A204.1 (cell line): ENCODE measurements at regions not wholly inside any gene's neighbourhood (a gene's known extent, or its start where the extent isn't known, plus 50 kb on each side); places are given as distances from the start of the nearest gene placed in this dataset.

Source experiments
- FAIRE-seq: peaks from 2 replicates; lab custom pipeline; 2012; peaks lifted over from hg19 to GRCh38; lab: Jason Lieb, UNC

- no peak for FAIRE-seq
Observed at GRCh38 chr6:22808466-22808865, 239.1 kb downstream of the HDGFL1 start.

DNA sequence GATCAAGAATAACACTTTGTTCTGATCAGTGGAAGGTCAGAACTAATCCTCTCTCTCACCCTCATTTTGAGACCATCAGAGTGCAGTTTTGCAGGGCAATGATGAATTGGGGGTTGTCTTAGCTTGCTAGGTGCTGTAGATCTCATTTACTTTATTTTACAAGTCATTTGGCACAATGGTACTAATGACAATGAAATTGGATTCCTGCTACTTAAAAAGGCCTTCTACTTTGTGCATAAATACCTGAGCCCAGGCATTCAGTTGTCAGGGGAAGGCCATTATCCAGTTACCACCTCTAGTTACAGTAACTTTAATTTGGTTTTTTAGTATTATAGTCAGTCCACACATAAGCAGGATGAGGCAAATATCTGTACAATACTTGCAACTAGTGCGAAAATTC is 240.0 kb downstream of the HDGFL1 start:
- no peak for FAIRE-seq

DNA sequence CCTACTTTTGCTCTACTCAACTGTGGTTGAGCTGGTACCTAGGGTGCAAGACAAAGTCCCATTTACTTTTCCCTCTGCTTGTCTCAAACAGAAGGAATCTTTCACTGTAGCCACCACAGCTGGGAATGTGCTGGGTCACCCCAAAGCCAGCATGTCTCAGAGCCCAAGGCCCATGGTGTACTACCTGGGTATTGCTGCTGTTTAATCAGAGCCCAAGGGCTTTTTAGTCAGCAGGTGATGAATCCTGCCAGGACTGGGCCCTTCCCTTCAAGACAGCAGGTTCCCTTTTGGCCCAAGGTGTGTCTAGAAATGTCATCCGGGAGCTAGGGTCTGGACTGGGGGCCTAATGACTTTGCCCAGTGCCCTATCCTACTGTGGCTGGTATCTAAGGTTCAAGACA is 249.8 kb downstream of the HDGFL1 start:
- no peak for FAIRE-seq

DNA sequence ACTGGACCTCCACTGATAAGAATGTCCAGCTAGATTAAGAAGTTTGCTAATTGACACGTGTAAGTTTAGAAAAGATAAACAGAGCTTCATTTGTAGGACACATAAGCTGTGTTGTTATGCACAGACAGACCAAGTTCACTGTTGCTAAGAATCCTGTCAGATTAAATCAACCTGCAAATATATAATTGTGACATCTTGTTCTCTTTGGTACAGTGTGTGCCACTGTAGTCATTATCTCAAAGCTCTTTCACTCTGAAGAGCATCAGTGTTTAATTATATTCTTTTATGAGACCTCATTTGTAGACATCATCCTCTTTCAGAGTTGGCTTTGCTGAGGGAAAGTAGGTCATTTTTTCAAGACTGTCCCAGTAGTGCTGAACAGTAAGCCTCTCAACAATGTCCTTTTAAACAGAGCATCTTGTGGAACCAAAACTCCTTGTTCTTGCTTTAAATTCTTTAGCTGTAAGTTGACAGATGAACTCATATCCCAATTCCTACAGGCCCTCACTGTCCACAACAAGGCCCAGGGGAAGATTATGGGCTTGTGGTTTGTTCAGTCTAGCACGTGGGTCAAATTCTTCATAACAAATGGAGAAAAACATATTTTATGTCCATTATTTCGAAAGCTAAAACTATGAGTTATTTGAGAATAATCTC is 252.4 kb downstream of the HDGFL1 start:
- no peak for FAIRE-seq

DNA sequence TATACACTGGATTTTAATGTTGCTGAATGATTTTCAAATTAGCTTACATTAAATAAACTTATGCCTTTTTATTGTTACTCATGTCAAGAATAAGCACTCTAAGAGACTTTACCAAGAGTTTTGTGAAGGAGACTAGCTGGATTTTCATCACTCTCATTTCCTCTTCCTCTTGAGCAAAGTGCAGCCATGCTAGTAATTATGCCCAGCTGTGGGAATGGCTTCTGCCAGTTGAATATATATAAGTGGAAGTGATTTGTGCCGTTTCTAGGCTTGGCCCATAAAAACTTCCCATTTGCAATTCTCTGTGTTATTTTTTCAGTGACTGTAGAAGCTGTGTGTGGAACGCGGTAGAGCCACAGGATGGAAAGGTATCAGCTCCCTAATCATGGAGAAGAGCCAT is 255.8 kb downstream of the HDGFL1 start:
- FAIRE-seq = no peak

DNA sequence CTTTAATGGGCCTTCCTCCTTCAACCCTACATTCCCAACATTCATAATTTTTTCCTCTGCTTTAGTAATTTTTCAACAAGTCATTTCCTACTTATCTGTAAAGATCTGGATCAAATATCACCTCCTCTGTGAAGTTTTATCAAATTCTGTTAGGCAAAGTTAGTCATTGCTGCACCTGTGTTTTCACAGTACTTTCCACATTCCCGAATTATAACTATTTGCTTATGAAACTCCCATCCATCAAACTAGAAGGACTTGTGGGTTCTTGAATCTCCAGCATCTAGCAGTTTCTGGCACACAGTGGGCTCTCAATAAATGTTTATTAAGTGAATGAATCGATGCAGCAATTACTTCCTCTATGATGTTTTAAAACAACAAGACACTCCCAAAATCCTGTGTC is 257.6 kb downstream of the HDGFL1 start:
- FAIRE-seq = no peak

DNA sequence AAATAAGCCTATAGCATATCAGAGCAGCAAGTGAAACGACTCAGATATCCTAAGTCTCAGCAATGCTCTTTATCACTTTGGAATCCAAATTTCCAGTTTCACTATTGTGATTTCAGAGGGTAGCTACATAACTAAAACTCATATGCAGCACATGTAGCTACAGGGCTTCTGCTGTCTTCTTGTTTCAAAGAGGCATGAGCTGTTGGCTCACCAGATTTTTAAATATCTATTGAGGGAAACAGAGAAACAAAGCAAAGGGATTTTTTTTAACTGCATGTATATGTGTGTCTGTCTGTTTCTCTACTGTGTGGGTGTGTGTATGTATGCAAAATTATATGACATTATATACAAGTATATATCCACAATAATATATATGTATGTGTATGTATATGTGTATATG is 258.4 kb downstream of the HDGFL1 start:
- FAIRE-seq = no peak

GRCh38 chr6:22828179-22829062 is 259.1 kb downstream of the HDGFL1 start:
- FAIRE-seq = no peak

DNA sequence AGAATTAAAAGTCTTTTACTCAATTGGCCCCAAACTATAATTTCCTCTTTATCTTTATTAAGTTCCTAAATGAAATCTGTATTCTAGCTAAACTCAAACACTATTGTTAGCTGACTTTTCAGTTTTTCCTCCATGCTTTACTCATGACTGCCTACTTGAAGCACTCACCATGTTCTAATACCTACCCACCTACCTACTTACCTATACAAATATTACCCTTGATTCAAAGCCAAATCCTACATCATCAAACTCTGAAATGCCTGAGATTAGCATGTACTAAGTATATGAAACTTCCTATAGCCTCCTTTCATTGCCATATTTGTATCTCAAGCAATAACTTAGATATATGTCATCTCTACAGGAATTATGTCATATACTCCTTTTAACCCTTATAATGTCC is 259.7 kb downstream of the HDGFL1 start:
- FAIRE-seq = no peak

- FAIRE-seq = no peak
Observed at GRCh38 chr6:22830463-22830862, 261.1 kb downstream of the HDGFL1 start.

- no peak for FAIRE-seq
Observed at GRCh38 chr6:22833191-22833590, 263.8 kb downstream of the HDGFL1 start.

DNA sequence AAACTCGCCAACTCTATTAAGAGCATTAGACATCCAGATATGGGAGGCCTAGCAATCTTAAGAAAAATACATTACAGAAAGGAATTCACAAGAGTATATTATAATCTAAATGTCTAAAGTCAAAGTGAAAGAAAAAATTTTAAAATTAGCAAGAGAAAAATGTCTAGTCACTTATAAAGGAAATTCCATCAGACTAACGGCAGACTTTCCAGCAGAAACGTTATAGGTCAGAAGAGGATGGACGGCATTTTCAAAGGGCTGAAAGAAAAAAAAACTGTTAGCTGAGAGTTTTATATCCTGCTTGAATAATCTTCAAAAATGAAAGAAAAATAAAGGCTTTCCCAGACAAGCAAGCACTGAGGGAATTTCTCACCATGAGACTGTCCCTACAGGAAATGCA is 269.0 kb downstream of the HDGFL1 start:
- FAIRE-seq = no peak

DNA sequence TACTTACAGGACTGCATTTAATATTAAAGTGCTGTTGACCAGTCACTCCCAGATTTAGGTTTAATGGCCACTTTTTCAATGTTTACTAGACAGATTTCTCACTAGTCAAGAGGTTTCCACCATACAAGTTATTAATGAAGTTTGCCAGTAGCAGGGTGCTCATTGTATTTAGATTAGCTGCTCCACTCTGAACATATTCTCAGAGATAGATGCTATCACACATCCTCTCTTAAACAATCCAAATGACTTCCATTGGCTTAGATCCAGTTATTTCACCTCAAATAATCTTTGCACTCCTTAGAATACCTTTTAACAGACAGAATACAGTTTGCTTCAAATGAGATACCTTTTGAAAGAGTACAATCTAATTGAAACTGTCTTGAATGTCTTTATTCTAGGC is 276.1 kb downstream of the HDGFL1 start:
- FAIRE-seq = no peak

- no peak for FAIRE-seq
Observed at GRCh38 chr6:22848121-22848520, 278.8 kb downstream of the HDGFL1 start.

DNA sequence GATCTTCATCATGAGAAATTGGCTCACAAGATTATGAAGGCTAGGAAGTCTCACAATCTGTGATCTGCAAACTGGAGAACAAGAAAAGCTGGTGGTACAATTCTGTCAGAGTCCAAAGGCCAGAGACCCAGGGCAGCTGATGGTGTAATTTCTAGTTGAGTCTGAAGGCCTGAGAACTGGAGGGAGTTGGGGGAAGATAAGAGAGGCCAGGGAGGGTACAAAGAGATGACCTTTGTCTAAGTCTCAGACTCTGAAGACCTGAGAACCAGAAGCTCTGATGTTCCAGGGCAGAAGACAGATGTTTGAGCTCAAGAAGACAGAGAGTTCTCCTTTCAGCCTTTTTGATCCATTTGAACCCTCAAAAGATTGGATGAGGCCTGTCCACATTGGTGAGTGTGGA is 280.6 kb downstream of the HDGFL1 start:
- no peak for FAIRE-seq

- FAIRE-seq = no peak
Observed at GRCh38 chr6:22852101-22852500, 282.7 kb downstream of the HDGFL1 start.

DNA sequence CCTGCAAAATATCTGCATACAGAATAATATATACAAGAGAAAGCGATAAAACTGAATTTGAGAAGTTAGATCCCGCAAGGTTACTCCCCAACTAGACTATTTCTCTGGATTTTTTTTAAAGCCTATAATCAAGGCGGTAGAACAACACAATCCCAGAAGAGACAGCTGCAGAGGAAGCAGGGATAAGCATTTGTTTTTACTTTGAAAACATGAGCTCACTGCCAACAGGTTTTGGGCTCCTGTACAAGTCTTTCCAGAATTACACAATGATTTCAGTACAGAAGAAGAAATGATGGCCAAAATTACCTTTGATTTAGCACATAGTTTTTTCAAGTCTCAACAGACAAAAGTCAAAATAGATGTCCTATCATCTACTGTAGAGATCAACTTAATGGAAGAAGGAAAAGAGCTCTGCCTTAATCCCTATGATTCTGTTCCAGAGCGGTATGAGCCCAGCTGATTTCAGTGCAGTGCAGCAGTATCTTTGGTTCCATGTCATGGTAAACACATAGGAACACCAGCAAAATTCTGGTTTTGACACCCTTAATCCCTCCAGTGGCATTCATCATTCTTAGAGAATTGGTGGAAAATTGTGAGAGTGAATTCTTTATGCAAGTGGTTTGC is 304.3 kb downstream of the HDGFL1 start:
- no peak for FAIRE-seq

GRCh38 chr6:22875845-22876244 is 306.5 kb downstream of the HDGFL1 start:
- FAIRE-seq = no peak

DNA sequence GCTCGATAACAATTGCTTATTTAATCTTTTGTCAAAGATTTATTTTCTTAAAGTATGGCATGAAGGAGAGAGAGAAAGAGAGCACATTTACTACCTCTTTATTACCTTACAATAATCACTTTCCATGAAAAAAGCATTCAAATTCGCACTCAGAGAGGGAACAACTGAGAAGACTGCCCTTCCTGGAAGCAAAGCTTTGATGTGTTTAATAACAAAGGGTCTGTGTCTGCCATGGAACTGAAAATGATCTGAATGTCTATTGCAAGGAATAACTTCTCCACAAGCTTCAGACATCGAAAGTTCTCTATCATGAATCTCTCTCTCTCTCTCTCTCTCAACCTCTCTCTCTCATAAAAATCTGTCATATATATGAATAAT is 308.9 kb downstream of the HDGFL1 start:
- FAIRE-seq = no peak

GRCh38 chr6:22878706-22879105 is 309.3 kb downstream of the HDGFL1 start:
- no peak for FAIRE-seq

GRCh38 chr6:22880686-22881433 is 311.5 kb downstream of the HDGFL1 start:
- FAIRE-seq = no peak

DNA sequence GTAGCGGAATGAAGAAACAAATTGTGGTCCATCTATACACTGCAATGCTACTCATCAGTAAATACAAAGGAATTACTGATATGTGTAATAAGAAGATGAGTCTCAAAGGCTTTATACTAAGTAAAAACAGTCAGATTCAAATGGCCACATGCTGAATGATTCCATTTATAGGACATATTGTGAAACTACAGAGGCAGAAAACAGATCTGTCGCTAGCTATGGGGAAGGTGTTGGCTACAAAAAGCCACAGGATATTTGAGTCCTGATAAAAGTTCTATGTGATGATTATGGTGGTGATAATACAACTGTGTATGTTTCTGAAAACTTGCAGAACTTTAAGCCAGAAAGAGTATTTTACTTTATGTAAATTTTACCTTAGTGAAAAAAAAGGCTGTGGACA is 313.2 kb downstream of the HDGFL1 start:
- FAIRE-seq = no peak
